HG02938 (cell line): ENCODE measurements at regions not wholly inside any gene's neighbourhood (a gene's known extent, or its start where the extent isn't known, plus 50 kb on each side); places are given as distances from the start of the nearest gene placed in this dataset.

Source experiments
- ATAC-seq: cut with Tn5 transposase; IDR thresholded peaks from one replicate; pipeline ENCODE4 v1.9.1; 2021; ENCODE audit warnings: mild to moderate bottlenecking, moderate library complexity; ENCODE audit not compliant: unreplicated experiment

DNA sequence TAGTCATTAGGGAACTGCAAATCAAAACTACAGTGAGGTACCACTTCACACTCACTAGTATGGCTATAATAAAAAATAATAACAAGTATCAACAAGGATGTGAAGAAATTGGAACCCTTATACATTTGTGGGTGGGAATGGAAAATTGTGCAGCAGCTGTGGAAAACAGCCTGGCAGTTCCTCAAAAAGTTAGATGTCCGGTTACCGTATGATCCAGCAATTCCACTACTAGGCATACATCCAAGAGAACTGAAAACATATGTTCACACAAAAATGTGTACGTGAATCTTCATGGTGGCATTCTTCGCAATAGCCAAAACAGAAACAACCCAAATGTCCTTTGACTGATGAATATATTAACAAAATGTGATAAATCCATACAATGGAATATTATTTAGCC, 187.9 kb upstream of the LYSMD4 start:
- ATAC-seq = no peak

- ATAC-seq = no peak
Observed at GRCh38 chr15:99918072-99918471, 184.8 kb upstream of the LYSMD4 start.

DNA sequence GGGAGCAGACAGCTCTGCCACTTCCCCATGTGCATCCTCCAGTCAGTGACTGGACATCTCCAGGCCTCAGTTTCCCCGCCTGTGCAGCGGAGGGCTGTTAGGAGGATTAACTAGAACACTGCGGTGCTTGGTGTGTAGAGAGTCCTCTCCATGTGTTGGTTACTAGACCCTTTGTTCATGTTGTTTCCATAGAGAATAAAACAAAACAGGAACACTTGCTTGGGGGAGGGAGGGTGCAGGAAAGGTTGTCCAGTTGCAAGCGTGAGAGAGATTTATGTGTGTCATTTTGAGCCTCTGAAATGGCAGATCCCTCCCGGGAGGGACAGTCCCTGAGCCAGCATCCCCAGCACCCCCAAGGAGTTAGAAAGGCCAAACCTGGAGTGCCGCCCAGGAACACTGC, 184.0 kb upstream of the LYSMD4 start:
- no peak for ATAC-seq

DNA sequence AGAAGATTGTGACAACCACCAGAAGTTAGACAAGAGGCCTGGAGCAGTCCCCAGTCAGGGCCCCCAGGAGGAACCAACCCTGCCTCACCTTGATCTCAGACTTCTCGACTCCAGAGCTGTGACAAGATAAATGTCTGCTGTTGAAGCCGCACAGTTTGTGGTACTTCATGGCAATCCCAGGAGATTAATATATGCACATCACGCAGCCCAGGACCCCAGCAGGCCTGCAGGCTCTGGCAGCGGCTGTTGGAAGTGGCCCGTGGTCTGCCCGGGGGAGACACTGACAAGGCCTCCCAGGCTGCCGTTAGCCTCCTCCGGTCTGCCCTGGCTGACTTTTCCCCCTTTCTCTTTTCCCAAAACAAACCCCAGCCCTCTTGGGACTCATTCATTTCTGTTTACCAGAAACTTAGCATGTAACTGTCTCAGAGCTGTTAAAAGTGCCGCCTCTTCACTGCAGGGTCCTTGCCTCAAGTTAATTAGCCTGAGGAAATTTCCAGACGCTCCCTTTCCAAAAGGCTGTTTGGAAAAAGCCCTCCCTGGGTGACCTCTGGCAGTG, 183.5 kb upstream of the LYSMD4 start:
- no peak for ATAC-seq

GRCh38 chr15:99914723-99915122, 181.5 kb upstream of the LYSMD4 start:
- ATAC-seq = no peak

- no peak for ATAC-seq
Observed at GRCh38 chr15:99911816-99912215, 178.6 kb upstream of the LYSMD4 start.

DNA sequence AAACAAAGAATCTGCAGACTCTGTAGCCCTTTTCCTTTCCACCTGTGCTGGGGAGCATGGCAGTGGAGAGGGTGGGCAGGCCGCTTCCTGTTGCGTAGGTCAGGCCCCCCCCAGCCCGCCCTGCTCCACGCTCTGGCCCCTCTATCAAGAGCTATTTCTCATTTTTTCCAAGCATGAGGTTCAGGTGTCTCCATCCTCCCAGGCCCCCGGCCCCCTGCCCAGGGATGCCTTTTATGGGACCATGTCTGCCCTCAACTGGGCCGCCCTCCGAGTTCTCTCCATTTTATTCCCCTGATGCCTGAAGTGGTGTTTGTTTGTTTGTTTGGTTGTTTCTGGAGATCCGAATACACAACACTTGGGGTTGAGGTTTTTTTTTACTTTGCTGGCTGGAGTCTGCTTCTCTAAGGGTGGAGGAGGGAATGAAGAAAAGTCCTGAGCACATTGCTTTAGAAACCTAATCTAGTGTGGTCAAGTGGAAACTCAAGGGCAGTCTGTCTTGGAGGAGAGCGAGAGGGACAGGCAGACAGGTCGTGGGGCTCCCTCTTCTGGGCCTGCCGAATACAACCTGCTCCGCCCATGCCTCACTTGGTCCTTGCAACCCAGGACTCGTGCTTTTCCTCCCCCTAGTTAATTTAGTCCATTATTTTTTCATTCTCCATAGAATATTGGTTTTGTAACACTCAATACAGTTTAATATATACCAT, 176.5 kb upstream of the LYSMD4 start:
- no peak for ATAC-seq

DNA sequence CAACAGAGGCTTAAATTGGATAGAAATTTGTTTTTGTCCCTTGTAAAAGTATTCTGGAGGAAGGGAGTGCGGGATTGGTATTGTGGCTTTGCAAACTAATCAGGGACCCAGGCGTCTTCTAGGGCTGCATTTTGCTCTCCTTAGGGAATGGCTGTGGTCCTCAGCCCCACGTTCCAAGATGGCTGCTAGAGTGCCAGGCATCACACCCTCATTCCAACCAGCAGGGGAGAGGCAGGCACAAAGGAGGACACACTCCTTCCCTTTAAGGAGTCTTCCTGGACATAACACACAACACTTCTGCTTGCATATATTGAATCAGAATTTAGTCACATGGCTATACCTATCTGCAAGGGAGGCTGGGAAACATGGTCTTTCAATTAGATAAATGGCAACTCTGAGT, 174.5 kb upstream of the LYSMD4 start:
- ATAC-seq = no peak

GRCh38 chr15:99906793-99907192, 173.6 kb upstream of the LYSMD4 start:
- no peak for ATAC-seq

DNA sequence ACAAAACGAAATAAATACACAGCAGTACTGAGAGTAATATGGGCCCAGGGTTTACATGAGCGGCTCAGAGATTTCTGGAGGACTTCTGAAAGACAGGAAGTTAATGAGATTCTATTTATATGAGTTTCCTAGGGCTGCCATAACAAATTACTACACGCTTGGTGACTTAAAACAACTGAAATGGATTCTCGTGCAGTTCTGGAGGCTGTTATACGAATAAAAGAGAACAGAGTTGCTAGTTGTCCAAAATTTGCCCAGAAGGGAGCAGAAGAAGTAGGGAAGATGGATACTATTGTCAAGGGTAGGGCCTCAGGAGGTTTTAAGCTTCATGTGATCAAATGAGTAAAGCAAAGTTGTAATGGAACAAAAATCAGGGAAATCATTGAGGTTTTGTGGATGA, 173.1 kb upstream of the LYSMD4 start:
- no peak for ATAC-seq

DNA sequence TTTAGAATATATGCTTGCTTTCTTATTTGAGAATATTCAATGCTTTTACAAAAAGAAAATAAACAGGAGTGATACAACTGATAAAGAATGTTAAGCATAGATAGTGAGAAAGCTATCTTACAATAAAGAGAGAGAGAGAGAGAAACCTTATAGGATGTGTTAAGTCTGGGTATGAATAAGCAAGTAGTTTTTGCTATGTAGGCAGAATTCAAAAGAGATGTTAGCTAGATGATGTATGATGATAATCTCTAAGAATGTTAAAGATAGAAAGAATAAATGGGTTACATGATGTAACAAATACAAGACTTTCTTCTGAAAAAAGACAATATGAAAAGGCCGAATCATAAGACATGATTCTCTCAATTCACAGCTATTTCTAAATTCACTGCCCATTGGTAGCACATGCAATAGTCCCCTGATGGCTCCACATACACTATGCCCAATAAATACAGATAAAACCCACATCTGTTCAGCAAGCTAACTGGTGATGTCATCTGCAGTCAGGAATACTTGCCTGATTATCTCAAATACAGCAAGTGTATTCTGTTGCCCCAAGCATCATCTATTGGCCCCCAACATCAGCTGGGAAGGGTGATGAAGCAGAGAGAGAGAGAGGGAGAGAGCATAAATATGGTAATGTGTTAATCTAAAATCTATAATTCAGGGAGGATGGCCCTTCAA, 169.2 kb upstream of the LYSMD4 start:
- no peak for ATAC-seq

- no peak for ATAC-seq
Observed at GRCh38 chr15:99895956-99896311, 162.7 kb upstream of the LYSMD4 start.

GRCh38 chr15:99895189-99895955, 162.1 kb upstream of the LYSMD4 start:
- peak; percentile 50 for ATAC-seq

DNA sequence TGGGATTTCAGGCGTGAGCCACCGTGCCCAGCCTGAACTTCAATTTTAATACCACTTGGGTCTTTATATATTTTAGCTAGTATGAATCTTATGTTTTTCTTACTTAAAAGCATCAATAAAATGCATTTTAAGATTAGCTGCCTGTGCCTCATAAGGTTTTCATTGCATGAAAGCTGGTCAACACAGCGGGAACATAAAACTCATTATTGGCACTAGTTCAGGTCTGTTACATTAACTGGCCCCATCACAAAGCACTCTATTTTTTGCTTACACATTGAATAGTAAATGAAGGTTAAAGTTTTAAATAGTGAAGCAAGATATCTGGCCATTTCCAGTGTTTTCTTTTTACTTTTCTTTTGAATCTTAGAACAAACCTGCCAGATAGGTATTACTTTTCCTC, 145.6 kb upstream of the LYSMD4 start:
- no peak for ATAC-seq

DNA sequence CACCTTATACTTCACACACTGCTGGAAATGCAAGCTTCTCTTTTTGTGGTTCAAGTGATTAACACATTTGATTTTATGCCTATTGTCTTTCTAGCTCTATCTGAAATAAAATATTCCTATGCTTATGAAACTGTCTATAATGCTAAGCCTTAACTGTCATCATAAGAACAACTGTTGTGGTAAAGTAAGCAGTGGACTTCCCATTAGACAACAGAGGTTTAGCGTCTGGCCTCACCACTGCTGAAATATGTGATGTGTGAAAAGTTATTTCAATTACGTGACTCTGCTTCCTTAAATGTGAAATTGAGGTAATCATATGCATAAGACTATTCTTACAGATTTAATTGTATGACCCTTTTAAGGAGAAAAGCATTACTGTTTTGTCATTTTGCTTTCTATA, 140.2 kb upstream of the LYSMD4 start:
- ATAC-seq = no peak

GRCh38 chr15:99863550-99864198, 130.4 kb upstream of the LYSMD4 start:
- ATAC-seq = no peak

DNA sequence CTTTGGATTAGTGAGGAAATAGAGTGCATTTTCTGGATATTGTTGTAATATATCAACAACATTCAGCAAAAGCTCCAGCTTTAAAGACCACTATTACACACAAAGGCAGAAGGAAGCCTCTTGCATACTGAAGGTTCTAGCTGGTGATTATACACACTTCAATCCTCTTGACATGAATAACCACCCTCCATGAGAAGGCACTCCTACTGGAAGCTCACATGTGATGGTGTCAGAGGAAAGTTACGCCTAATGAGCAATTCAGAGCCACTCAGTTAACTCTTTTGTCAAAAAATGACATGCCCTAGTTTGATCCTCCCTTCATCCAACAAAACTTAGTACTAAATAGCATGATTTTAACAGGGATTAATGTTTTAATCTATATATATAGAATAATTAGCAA, 124.6 kb upstream of the LYSMD4 start:
- no peak for ATAC-seq

DNA sequence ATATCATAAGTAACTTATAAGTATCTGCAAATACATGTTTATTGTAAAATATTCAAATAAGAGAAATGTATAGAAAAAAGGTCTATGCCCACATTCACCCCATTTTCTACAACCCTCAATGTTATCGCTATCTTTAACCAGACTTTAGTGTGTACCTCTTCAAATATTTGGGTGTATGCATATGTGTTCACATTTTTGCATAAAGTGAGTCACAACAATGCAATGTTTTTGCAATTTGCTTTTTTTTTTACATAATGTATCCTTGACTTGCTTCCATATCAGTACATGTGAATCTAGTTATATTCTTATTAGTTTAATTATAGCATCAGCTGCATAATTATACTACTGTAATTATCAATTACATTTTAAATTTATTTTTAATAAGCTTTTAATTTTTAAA, 117.3 kb upstream of the LYSMD4 start:
- ATAC-seq = no peak

GRCh38 chr15:99845009-99845408, 111.8 kb upstream of the LYSMD4 start:
- ATAC-seq = peak; percentile 77

GRCh38 chr15:99844150-99844549, 110.9 kb upstream of the LYSMD4 start:
- ATAC-seq = no peak

GRCh38 chr15:99842071-99842470, 108.8 kb upstream of the LYSMD4 start:
- ATAC-seq = no peak
